ENCODE measurements at regions not wholly inside any gene's neighbourhood (a gene's known extent, or its start where the extent isn't known, plus 50 kb on each side); places are given as distances from the start of the nearest gene placed in this dataset.

- in situ Hi-C loops (cut with MboI), result no loop called here
These were observed 225.0 kb upstream of the GRIP1 start for GRCh38 chr12:66903782-66904396.

DNA sequence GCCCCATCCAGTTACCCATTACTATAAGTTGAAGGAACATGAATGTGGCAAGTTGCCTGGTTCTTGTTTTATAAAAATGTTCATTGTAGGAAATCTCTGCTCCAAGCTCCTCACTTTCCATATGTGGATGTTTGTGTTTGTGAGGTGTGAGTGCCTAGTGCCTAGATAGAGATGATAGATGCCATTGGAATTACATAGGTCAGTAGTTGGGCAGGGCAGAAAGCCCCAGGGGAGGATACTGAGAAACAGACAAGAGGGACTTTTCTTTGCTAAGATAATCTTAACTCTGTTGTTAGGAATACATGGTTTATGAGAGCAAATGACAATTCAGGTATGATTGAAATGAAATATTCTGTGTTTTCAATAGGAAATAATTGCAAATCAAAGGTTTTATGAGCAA, 226.3 kb upstream of the GRIP1 start:
- no peak overlapping the region for H3K9ac ChIP-seq (ENCODE audit: insufficient read depth in 1 of 2, low read depth in 2 of 2, low read length in 2 of 2)
- no peaks in the 10 kb centered on the region for H3K9me1 ChIP-seq (ENCODE audit: control insufficient read depth, insufficient read depth, low read length)
- no TSS peak for BruUV-seq (replicated peaks)
- ChIA-PET POLR2A (no interaction called here), CTCF (ENCODE audit: low intra/inter-chr PET ratio) (no interaction called here)
- no peak for FAIRE-seq
- H3K4me3 ChIP-seq, result no peak overlapping the region
- H3K36me3 ChIP-seq (ENCODE audit: control insufficient read depth, insufficient read depth, low read length), result no peaks in the 10 kb centered on the region
- H3K79me2 ChIP-seq (ENCODE audit: control insufficient read depth, insufficient read depth, low read length), result no peaks in the 10 kb centered on the region
- no peaks in the 10 kb centered on the region for H3K27me3 ChIP-seq (ENCODE audit: control insufficient read depth in 2 of 2, insufficient read depth in 2 of 2, low read length in 2 of 2)
- no peak for ATAC-seq
- no peak for DNase-seq (ENCODE audit: extremely low read depth in 1 of 4, low spot score in 3 of 4)
- no peak overlapping the region for H2AFZ ChIP-seq (ENCODE audit: low read depth, low read length)
- intact Hi-C loops (cut with micrococcal nuclease) (no loop called here), in situ Hi-C loops (cut with MboI) (no loop called here)
- H3K27ac ChIP-seq (ENCODE audit: extremely low read depth, low read depth, low read length), result no peak overlapping the region
- no peak overlapping the region for H3K4me2 ChIP-seq (ENCODE audit: insufficient read depth, low read length)
- no peaks in the 10 kb centered on the region for H3K9me3 ChIP-seq (replicated peaks; ENCODE audit: control insufficient read depth, insufficient read depth, low read depth, low read length)
- H4K20me1 ChIP-seq (replicated peaks; ENCODE audit: control insufficient read depth, insufficient read depth, low read length), result no peaks in the 10 kb centered on the region
- no peaks in the 10 kb centered on the region for H3K4me1 ChIP-seq (replicated peaks in 1 of 2; ENCODE audit: control insufficient read depth in 2 of 2, insufficient read depth in 2 of 2, low read length in 2 of 2)
- TF ChIP-seq TAF15 (IDR thresholded peaks at IDR 0.05; ENCODE audit: low read depth, low read length), result no peak
- TF ChIP-seq, protein P1, sequence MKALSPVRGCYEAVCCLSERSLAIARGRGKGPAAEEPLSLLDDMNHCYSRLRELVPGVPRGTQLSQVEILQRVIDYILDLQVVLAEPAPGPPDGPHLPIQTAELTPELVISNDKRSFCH (CRISPR knock-in tag; IDR thresholded peaks at IDR 0.05), result no peak
- TF ChIP-seq, protein P1 (tag; IDR thresholded peaks at IDR 0.05), result no peak
- TF ChIP-seq, protein P2, sequence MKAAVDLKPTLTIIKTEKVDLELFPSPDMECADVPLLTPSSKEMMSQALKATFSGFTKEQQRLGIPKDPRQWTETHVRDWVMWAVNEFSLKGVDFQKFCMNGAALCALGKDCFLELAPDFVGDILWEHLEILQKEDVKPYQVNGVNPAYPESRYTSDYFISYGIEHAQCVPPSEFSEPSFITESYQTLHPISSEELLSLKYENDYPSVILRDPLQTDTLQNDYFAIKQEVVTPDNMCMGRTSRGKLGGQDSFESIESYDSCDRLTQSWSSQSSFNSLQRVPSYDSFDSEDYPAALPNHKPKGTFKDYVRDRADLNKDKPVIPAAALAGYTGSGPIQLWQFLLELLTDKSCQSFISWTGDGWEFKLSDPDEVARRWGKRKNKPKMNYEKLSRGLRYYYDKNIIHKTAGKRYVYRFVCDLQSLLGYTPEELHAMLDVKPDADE (conservative IDR thresholded peaks at IDR 0.05; ENCODE audit: control insufficient read depth, low read depth, low read length), result no peak
- no peak for TF ChIP-seq CREB1 (IDR thresholded peaks at IDR 0.05)
- TF ChIP-seq CREB1 (CRISPR knock-in tag; IDR thresholded peaks at IDR 0.05), result no peak
- TF ChIP-seq, protein P3, sequence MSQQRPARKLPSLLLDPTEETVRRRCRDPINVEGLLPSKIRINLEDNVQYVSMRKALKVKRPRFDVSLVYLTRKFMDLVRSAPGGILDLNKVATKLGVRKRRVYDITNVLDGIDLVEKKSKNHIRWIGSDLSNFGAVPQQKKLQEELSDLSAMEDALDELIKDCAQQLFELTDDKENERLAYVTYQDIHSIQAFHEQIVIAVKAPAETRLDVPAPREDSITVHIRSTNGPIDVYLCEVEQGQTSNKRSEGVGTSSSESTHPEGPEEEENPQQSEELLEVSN (IDR thresholded peaks at IDR 0.05; ENCODE audit: borderline replicate concordance in 1 of 2, extremely low read depth in 1 of 2, insufficient read depth in 1 of 2, insufficient read length in 1 of 2, low read depth in 1 of 2, low read length in 1 of 2, poor library complexity in 1 of 2, severe bottlenecking in 1 of 2), result no peak

More at GRCh38 chr12:66903782-66904396, 225.0 kb upstream of the GRIP1 start:
- Histone ChIP-seq H3K4me1 (replicated peaks in 1 of 2; ENCODE audit: control insufficient read depth in 2 of 2, insufficient read depth in 2 of 2, low read length in 2 of 2) (no peaks in the 10 kb centered on the region), H4K20me1 (replicated peaks; ENCODE audit: control insufficient read depth, insufficient read depth, low read length) (no peaks in the 10 kb centered on the region), H3K36me3 (ENCODE audit: control insufficient read depth, insufficient read depth, low read length) (no peaks in the 10 kb centered on the region), H2AFZ (ENCODE audit: low read depth, low read length) (no peak overlapping the region), H3K27ac (ENCODE audit: extremely low read depth, low read depth, low read length) (no peak overlapping the region), H3K27me3 (ENCODE audit: control insufficient read depth in 2 of 2, insufficient read depth in 2 of 2, low read length in 2 of 2) (no peaks in the 10 kb centered on the region), H3K4me3 (no peak overlapping the region), H3K79me2 (ENCODE audit: control insufficient read depth, insufficient read depth, low read length) (no peaks in the 10 kb centered on the region), H3K9ac (ENCODE audit: insufficient read depth in 1 of 2, low read depth in 2 of 2, low read length in 2 of 2) (no peak overlapping the region), H3K9me3 (replicated peaks; ENCODE audit: control insufficient read depth, insufficient read depth, low read depth, low read length) (no peaks in the 10 kb centered on the region), H3K9me1 (ENCODE audit: control insufficient read depth, insufficient read depth, low read length) (no peaks in the 10 kb centered on the region), H3K4me2 (ENCODE audit: insufficient read depth, low read length) (no peak overlapping the region)
- TF ChIP-seq, protein P4, sequence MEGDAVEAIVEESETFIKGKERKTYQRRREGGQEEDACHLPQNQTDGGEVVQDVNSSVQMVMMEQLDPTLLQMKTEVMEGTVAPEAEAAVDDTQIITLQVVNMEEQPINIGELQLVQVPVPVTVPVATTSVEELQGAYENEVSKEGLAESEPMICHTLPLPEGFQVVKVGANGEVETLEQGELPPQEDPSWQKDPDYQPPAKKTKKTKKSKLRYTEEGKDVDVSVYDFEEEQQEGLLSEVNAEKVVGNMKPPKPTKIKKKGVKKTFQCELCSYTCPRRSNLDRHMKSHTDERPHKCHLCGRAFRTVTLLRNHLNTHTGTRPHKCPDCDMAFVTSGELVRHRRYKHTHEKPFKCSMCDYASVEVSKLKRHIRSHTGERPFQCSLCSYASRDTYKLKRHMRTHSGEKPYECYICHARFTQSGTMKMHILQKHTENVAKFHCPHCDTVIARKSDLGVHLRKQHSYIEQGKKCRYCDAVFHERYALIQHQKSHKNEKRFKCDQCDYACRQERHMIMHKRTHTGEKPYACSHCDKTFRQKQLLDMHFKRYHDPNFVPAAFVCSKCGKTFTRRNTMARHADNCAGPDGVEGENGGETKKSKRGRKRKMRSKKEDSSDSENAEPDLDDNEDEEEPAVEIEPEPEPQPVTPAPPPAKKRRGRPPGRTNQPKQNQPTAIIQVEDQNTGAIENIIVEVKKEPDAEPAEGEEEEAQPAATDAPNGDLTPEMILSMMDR (IDR thresholded peaks at IDR 0.05 in 2 of 3, conservative IDR thresholded peaks at IDR 0.05 in 1 of 3; ENCODE audit: insufficient read depth in 2 of 3, low read depth in 1 of 3, low read length in 3 of 3), result peak in 1 of 3 experiments; percentile 41; a peak in 2 of 6 replicates
- TF ChIP-seq RBM34 (IDR thresholded peaks at IDR 0.05; ENCODE audit: borderline replicate concordance, insufficient read depth, low read length), result no peak
- intact Hi-C loops (cut with micrococcal nuclease), result loop anchor here (1.0 kb wide), 1 partner anchor 114 kb away; no protein-coding TSS in a partner anchor
- 0% methylated on average over 1 of the region's 1 CpG for WGBS (ENCODE audit: insufficient coverage, low coverage, missing lambda C conversion rate)
- FAIRE-seq (no peak), DNase-seq (ENCODE audit: extremely low read depth in 1 of 4, low spot score in 3 of 4) (no peak), ATAC-seq (peak; percentile 52)
- ChIA-PET POLR2A (no interaction called here), CTCF (ENCODE audit: low intra/inter-chr PET ratio) (no interaction called here)
- no TSS peak for BruUV-seq (replicated peaks)

Data from K562 (cell line).